ENCODE measurements at regions not wholly inside any gene's neighbourhood (a gene's known extent, or its start where the extent isn't known, plus 50 kb on each side); places are given as distances from the start of the nearest gene placed in this dataset.

DNA sequence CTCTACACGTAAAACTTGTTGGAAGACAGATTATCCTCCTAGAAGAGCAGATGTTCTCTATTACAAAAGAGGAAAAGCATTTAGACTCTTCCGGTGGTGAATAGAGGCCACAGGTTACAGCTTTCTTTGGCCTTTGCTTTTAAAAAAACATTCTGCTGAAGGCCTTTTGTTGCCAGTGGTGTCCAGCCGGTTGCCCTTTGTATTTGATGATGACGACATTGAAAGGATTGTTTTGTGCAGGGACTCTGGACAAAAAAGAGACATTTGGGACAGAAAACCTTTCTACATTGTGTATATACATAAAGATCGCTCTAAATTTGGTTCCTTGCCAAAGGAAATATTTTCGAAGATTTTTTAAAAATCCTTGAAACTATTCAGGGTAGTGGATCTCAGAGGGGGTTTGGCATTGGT is 180.3 kb downstream of the C9orf152 start:
- Histone ChIP-seq H3K36me3 (no peaks in the 10 kb centered on the region), H3K4me3 (ENCODE audit: low read depth, low read length) (no peak overlapping the region), H3K27ac (no peak overlapping the region), H3K27me3 (ENCODE audit: insufficient read depth, low read depth, severe bottlenecking) (no peaks in the 10 kb centered on the region), H3K9me3 (ENCODE audit: severe bottlenecking) (no peaks in the 10 kb centered on the region)
- TF ChIP-seq, protein P1, sequence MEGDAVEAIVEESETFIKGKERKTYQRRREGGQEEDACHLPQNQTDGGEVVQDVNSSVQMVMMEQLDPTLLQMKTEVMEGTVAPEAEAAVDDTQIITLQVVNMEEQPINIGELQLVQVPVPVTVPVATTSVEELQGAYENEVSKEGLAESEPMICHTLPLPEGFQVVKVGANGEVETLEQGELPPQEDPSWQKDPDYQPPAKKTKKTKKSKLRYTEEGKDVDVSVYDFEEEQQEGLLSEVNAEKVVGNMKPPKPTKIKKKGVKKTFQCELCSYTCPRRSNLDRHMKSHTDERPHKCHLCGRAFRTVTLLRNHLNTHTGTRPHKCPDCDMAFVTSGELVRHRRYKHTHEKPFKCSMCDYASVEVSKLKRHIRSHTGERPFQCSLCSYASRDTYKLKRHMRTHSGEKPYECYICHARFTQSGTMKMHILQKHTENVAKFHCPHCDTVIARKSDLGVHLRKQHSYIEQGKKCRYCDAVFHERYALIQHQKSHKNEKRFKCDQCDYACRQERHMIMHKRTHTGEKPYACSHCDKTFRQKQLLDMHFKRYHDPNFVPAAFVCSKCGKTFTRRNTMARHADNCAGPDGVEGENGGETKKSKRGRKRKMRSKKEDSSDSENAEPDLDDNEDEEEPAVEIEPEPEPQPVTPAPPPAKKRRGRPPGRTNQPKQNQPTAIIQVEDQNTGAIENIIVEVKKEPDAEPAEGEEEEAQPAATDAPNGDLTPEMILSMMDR (IDR thresholded peaks at IDR 0.05; ENCODE audit: low read depth, low read length): no peak
- no peak for DNase-seq

DNA sequence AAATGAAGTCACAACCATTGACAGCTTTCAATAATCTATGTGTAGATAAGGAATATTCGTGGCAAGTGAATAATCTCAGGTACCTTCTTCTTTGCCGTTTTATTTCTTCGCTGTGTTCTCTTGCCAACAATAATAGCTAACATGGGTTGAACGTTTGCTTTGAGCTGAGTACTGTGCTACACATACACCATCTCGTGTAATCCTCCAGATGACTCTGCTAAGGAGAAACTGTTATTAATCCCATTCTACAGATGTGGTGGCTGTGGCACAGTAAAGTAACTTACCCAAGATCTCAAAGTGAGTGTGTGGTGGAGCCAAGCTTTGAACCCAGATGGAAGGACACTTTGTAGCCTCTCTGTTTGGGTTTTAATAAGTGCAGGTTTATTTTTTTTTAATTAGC is 179.7 kb downstream of the C9orf152 start:
- Histone ChIP-seq H3K27ac (no peak overlapping the region), H3K9me3 (ENCODE audit: severe bottlenecking) (no peaks in the 10 kb centered on the region), H3K4me3 (ENCODE audit: low read depth, low read length) (no peak overlapping the region), H3K27me3 (ENCODE audit: insufficient read depth, low read depth, severe bottlenecking) (no peaks in the 10 kb centered on the region), H3K36me3 (no peaks in the 10 kb centered on the region)
- DNase-seq: no peak
- TF ChIP-seq, protein P1 (IDR thresholded peaks at IDR 0.05; ENCODE audit: low read depth, low read length): no peak

DNA sequence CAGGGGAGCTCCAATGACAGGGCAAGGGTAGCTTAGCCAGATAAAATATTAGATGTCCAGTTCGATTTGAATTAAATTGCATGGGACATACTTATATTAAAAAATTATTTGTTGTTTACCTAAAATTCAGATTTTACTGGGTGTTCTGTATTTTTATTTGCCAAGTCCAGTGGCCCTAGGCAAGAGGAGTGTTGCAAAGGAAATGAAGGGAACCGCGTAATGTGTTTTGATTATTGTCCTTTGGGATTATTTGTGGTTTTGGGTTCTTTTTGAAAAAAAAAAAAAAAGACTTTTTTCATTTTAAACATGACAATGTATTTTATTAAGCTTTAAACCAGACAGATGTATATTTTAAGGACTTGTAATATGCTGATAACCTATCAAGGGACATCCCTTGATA is 179.3 kb downstream of the C9orf152 start:
- Histone ChIP-seq H3K9me3 (ENCODE audit: severe bottlenecking) (no peaks in the 10 kb centered on the region), H3K27me3 (ENCODE audit: insufficient read depth, low read depth, severe bottlenecking) (no peaks in the 10 kb centered on the region), H3K36me3 (no peaks in the 10 kb centered on the region), H3K27ac (no peak overlapping the region), H3K4me3 (ENCODE audit: low read depth, low read length) (no peak overlapping the region)
- DNase-seq: no peak
- TF ChIP-seq, protein P1 (IDR thresholded peaks at IDR 0.05; ENCODE audit: low read depth, low read length): no peak

DNA sequence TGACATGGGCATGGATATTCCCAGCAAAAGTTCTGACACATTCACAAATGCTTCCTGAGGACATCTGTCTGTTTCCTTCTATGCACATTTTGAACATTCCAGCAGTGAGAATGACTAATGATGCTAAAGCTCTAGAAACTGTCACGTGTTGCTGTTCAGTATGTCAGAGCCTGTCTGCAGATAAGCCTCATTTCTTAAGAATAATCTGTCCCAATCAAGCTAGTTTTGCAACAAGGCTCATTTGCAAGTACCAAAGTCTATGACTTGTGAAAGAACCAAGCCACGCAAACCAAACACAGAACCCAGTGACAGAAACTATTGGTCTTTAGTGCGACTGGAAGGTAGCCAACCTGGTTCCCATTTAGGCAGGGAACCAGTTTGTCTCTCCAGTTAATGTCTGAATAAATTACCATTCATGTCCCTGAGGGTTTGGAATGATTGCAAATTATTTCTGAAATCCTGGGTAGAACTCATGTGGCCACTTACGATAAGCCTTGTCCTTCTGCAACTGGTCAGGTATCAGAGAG is 178.5 kb downstream of the C9orf152 start:
- H3K27ac ChIP-seq: no peak overlapping the region
- H3K4me3 ChIP-seq (ENCODE audit: low read depth, low read length): no peak overlapping the region
- no peak for DNase-seq
- H3K36me3 ChIP-seq: no peaks in the 10 kb centered on the region
- H3K27me3 ChIP-seq (ENCODE audit: insufficient read depth, low read depth, severe bottlenecking): no peaks in the 10 kb centered on the region
- TF ChIP-seq, protein P1 (IDR thresholded peaks at IDR 0.05; ENCODE audit: low read depth, low read length): no peak
- H3K9me3 ChIP-seq (ENCODE audit: severe bottlenecking): no peaks in the 10 kb centered on the region

DNA sequence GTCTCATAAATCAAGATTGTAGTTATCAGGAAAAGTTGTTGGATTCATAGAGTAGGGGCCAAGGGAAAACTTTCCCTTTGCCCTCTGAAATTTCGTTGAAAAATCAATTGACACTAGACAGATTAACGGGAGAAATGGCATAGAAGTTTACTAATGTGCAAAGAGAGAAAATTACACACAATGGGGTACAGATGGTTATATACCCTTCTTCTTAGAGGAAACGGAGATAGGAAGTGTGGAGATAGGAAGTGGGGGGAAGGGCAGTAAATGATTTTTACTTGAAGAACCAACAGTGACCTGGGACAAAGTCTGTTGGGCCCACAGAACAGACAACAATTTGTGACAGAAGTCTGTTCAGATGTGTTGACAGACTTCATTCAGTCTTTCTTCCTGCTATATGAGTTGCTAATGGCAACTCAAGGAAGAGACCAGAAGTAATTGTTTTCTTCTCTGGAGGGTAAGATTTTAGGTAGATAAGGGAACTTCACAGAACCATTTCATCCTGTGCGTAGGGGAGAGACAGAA is 177.9 kb downstream of the C9orf152 start:
- no peaks in the 10 kb centered on the region for H3K27me3 ChIP-seq (ENCODE audit: insufficient read depth, low read depth, severe bottlenecking)
- TF ChIP-seq, protein P1 (IDR thresholded peaks at IDR 0.05; ENCODE audit: low read depth, low read length): no peak
- no peak overlapping the region for H3K4me3 ChIP-seq (ENCODE audit: low read depth, low read length)
- no peaks in the 10 kb centered on the region for H3K9me3 ChIP-seq (ENCODE audit: severe bottlenecking)
- no peaks in the 10 kb centered on the region for H3K36me3 ChIP-seq
- no peak overlapping the region for H3K27ac ChIP-seq
- no peak for DNase-seq

DNA sequence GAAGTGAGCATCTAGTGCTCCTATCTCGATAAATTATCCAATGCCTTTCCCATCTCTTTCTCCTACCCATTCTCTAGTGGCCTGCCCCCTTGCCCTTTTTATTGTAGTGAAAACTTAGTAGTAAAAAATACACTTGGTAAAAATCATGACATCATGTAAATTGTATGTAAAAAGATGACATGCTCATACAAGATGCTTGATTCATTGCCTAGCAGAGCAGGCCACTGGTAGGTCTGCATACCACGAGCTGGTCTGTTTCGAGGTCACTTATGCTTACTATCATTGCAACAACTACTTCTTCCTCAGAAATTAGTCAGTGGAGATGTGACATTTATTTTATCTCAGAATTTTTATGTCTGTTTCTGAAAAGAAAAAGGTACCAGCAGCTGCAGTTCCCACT is 177.3 kb downstream of the C9orf152 start:
- H3K27ac ChIP-seq: no peak overlapping the region
- no peaks in the 10 kb centered on the region for H3K9me3 ChIP-seq (ENCODE audit: severe bottlenecking)
- no peaks in the 10 kb centered on the region for H3K36me3 ChIP-seq
- no peak for DNase-seq
- H3K4me3 ChIP-seq (ENCODE audit: low read depth, low read length): no peak overlapping the region
- no peaks in the 10 kb centered on the region for H3K27me3 ChIP-seq (ENCODE audit: insufficient read depth, low read depth, severe bottlenecking)
- TF ChIP-seq, protein P1 (IDR thresholded peaks at IDR 0.05; ENCODE audit: low read depth, low read length): no peak
